ENCODE measurements at regions not wholly inside any gene's neighbourhood (a gene's known extent, or its start where the extent isn't known, plus 50 kb on each side); places are given as distances from the start of the nearest gene placed in this dataset.

DNA sequence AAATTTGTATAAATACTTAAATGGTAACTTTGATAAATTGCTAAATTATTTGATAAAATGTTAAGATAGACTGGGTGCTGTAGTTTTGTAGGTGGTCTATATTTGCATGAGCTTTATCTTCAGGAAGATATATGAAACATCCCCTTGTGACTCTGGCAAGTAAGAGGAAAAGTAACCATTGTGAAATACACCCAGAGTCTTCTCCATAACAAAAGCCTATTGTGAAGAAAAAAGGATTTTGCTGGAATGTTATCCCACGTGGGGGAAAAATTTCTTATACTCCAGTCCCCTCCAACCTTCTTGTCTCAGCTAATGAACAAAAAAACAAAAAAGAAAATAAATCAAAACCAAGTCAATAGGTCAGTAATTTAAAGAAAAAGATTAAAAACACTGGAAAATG is 600.7 kb downstream of the HDGFL1 start:
- H3K4me1 Mint-ChIP-seq (ENCODE audit: low read depth): no peaks in the 10 kb centered on the region
- no peak overlapping the region for H3K27ac Mint-ChIP-seq
- H3K4me3 Mint-ChIP-seq (ENCODE audit: low read depth): no peak overlapping the region
- no peaks in the 10 kb centered on the region for H3K27me3 Mint-ChIP-seq
- H3K9me3 Mint-ChIP-seq (ENCODE audit: low read depth): peaks cover 37% of the 10 kb centered on the region
- DNase-seq (ENCODE audit: low spot score, unreplicated experiment): no peak
- H3K36me3 Mint-ChIP-seq (ENCODE audit: insufficient read depth): peaks cover 5% of the 10 kb centered on the region
- TF ChIP-seq, protein P1, sequence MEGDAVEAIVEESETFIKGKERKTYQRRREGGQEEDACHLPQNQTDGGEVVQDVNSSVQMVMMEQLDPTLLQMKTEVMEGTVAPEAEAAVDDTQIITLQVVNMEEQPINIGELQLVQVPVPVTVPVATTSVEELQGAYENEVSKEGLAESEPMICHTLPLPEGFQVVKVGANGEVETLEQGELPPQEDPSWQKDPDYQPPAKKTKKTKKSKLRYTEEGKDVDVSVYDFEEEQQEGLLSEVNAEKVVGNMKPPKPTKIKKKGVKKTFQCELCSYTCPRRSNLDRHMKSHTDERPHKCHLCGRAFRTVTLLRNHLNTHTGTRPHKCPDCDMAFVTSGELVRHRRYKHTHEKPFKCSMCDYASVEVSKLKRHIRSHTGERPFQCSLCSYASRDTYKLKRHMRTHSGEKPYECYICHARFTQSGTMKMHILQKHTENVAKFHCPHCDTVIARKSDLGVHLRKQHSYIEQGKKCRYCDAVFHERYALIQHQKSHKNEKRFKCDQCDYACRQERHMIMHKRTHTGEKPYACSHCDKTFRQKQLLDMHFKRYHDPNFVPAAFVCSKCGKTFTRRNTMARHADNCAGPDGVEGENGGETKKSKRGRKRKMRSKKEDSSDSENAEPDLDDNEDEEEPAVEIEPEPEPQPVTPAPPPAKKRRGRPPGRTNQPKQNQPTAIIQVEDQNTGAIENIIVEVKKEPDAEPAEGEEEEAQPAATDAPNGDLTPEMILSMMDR (IDR thresholded peaks at IDR 0.05; ENCODE audit: unreplicated experiment): no peak

DNA sequence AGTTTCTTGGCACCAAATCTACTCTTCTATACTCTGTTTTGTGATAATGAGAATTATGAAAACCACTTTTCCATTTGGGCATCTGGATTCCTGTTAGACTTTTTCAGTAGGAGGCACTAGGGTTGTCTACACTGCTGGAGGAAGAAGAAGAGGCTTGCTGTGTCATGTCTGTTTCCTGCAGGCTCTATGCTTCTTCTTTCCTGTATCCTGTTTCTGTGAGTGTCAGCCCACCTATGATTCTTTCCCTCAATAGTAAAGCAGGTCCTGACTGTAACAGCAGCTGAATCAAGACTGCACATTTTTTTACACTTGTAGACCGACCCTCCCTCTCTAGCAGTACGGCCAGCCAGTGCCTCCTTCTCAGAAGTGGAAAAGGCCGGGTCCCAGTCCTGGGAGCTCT is 603.9 kb downstream of the HDGFL1 start:
- H3K27me3 Mint-ChIP-seq: no peaks in the 10 kb centered on the region
- no peak overlapping the region for H3K4me3 Mint-ChIP-seq (ENCODE audit: low read depth)
- H3K4me1 Mint-ChIP-seq (ENCODE audit: low read depth): peaks cover 8% of the 10 kb centered on the region
- no peak for DNase-seq (ENCODE audit: low spot score, unreplicated experiment)
- peaks cover 29% of the 10 kb centered on the region for H3K9me3 Mint-ChIP-seq (ENCODE audit: low read depth)
- H3K27ac Mint-ChIP-seq: no peak overlapping the region
- TF ChIP-seq, protein P1 (IDR thresholded peaks at IDR 0.05; ENCODE audit: unreplicated experiment): no peak
- H3K36me3 Mint-ChIP-seq (ENCODE audit: insufficient read depth): peaks cover 3% of the 10 kb centered on the region

DNA sequence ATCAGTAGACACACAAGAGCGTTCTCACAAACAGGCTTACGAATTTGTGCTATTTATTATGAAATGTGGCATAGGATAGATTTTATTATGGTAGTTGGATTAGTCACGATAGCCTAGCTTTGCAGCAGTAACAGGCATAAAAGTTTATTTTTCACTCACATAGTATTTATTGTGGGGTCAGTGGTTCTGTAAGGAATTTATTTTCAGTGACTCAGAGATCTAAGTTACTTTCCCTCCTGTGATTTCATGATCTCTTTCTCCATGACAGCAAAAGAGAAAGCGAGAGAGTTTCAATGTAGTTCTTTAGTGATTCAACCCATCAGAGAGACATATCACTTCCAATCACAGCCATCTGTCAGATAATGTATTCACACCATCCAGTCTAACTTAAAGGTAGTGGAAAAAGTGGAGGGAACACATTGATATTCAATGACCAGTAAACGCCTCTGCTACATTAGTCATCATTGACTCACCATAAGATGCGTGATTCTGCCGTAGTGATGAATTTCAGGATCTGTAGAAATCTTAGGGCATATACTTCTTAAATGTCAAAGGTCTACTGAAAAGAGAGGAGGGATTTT is 605.5 kb downstream of the HDGFL1 start:
- H3K27me3 Mint-ChIP-seq: no peaks in the 10 kb centered on the region
- peaks cover 8% of the 10 kb centered on the region for H3K4me1 Mint-ChIP-seq (ENCODE audit: low read depth)
- peaks cover 20% of the 10 kb centered on the region for H3K9me3 Mint-ChIP-seq (ENCODE audit: low read depth)
- no peak overlapping the region for H3K27ac Mint-ChIP-seq
- peaks cover 1% of the 10 kb centered on the region for H3K36me3 Mint-ChIP-seq (ENCODE audit: insufficient read depth)
- DNase-seq (ENCODE audit: low spot score, unreplicated experiment): no peak
- TF ChIP-seq, protein P1 (IDR thresholded peaks at IDR 0.05; ENCODE audit: unreplicated experiment): no peak
- no peak overlapping the region for H3K4me3 Mint-ChIP-seq (ENCODE audit: low read depth)

DNA sequence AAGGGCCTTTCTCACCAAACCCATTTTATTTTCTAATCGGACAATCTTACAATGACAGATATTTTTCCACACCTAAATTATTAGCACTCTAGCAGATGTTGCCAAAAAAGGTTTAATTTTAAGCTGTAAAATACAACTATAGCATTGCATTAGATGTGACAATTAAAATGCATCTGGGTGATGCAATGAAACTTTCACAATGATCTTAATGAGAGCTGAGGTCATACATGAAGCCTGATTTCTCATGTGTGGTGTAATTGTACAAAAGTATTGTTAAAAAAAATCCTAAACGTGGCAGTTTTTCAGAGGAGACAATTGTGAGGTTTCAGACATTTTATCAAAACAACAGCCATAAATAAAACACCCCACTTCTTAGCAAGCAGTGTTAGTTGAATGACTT is 606.0 kb downstream of the HDGFL1 start:
- Mint-ChIP-seq H3K4me3 (ENCODE audit: low read depth) (no peak overlapping the region), H3K36me3 (ENCODE audit: insufficient read depth) (peaks cover 1% of the 10 kb centered on the region), H3K4me1 (ENCODE audit: low read depth) (peaks cover 12% of the 10 kb centered on the region), H3K27me3 (no peaks in the 10 kb centered on the region), H3K9me3 (ENCODE audit: low read depth) (peaks cover 15% of the 10 kb centered on the region), H3K27ac (no peak overlapping the region)
- TF ChIP-seq, protein P1 (IDR thresholded peaks at IDR 0.05; ENCODE audit: unreplicated experiment): no peak
- DNase-seq (ENCODE audit: low spot score, unreplicated experiment): no peak

GRCh38 chr6:23176471-23176870 is 607.1 kb downstream of the HDGFL1 start:
- peaks cover 10% of the 10 kb centered on the region for H3K9me3 Mint-ChIP-seq (ENCODE audit: low read depth)
- peaks cover 18% of the 10 kb centered on the region for H3K4me1 Mint-ChIP-seq (ENCODE audit: low read depth)
- TF ChIP-seq, protein P1 (IDR thresholded peaks at IDR 0.05; ENCODE audit: unreplicated experiment): no peak
- no peak for DNase-seq (ENCODE audit: low spot score, unreplicated experiment)
- no peaks in the 10 kb centered on the region for H3K27me3 Mint-ChIP-seq
- no peak overlapping the region for H3K27ac Mint-ChIP-seq
- H3K36me3 Mint-ChIP-seq (ENCODE audit: insufficient read depth): no peaks in the 10 kb centered on the region
- H3K4me3 Mint-ChIP-seq (ENCODE audit: low read depth): no peak overlapping the region

All from progenitor cell of endocrine pancreas (in vitro differentiated cells).